Middle frontal gyrus (tissue), 1 donor: ENCODE measurements at regions not wholly inside any gene's neighbourhood (a gene's known extent, or its start where the extent isn't known, plus 50 kb on each side); places are given as distances from the start of the nearest gene placed in this dataset.

ENCODE experiments used
- DNase-seq: peaks from one replicate; pipeline ENCODE4 v3.0.0-alpha.2; 2015; ENCODE audit warnings: low spot score; ENCODE audit errors: extremely low spot score

DNA sequence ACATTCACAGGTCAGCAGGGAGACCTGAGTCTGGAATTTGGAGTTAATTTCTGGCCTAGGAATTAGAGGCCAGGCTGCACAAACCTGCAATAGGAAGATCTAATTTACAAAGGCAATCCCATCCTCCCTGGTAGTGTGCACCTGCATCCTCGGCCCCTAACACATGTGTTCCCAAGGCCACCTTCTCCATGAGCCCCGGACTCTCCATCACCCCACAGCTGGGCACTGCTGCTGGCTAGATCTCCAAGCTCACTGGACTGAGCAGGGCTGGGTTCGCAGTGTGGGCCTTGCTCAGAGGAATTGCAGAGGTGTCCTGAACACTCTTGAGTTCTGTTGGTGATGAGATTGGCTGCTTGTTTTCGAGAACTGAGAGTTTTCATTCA lies 162.6 kb upstream of the TWIST2 start:
- DNase-seq: no peak

DNA sequence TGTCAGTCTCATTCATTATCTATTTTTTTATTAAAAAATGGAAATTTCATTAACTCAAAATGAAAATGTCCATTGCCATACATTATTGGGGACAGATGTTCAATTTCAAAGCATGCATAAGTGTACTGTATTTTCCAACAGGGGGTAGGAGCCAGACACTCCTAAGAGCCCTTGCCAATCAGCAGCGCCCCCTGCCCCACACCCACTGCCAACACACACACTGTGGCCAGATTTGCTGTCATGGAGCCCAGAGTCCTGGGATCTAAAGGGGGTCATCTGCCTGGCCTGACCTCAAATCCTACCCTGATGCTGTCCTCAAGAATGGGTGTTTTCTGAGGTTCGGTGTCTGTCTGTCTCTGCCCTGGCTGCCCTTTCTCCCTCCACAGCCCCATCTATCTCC lies 162.2 kb upstream of the TWIST2 start:
- no peak for DNase-seq

DNA sequence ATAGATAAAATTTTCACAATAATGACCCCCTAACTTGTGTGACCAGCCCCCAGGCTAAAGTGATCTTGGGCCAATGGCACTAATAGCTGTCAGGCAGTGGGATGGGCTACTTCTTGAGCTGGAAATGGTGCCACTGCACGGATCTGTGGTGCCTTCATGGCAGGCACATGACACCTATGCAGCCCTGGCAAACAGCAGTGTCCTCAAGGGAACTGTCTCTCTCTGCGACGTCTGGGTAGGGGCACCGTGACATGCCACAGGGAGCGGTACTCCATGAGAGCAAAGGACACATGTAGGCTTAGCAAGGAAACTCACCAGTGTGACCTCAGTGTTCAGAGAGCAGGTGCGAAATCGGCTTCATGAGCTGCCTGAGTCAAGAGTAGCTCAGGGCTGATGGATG lies 161.7 kb upstream of the TWIST2 start:
- no peak for DNase-seq

DNA sequence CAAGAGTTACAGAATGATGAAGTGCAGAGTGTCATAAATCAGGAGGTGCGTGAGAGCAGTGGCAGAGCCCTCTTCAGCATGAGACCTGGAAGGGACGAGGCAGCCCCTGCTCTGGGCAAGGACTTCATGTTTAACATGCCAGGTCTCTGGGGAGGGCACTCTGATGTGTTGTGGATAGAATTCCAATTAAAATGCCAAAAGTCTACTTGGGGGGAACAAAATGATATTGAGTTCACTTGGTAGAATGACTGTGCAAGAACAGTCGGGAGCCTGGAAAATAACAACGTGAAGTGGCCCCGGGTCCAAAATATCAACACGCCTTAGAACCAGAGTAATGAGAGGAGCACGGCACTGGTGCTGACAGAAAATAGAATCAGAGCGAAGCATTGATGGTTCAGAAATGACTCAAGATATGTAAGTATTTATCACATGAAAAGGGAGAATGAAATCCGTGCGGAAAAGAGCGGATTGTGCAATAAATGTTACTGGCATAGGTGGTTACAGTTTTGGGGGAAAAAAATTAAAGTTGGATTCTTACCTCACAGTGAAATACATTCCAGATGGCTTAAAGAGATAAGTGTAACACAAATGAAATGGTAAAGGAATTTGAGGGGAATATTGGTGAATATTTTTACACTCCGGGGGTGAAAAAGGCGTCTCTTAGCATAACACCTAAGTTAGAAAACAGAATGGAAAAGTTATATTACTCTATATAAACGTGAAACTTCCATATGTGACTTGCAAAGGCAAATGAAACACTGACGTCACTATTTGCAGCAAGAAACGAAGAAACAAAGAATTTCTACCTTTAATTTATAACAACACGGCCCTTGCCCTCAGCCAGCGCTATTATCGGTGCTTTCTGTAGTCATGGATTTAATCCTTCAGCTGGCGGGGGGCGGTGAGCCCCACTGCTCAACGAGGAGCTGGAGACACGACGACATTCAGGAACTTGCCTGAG lies 159.4 kb upstream of the TWIST2 start:
- DNase-seq: no peak

DNA sequence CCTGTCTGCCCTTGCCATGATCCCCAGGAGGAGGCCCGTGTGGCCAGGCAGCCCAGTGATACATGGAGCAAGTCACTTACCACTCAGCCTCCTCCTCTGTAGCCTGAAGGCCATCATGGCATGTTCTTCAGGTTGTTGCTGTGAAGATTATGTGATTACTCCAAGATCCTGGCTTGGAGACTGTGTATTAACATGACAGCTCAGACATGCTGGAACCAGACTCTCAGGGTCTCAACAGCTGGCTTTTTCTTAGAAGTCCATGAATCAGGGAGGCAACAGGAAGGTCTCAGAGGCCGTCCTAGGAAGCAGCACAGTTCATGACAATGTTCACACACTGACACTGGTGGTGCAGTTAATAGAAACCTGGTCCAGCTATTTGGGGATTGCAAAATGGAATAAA lies 158.6 kb upstream of the TWIST2 start:
- no peak for DNase-seq

DNA sequence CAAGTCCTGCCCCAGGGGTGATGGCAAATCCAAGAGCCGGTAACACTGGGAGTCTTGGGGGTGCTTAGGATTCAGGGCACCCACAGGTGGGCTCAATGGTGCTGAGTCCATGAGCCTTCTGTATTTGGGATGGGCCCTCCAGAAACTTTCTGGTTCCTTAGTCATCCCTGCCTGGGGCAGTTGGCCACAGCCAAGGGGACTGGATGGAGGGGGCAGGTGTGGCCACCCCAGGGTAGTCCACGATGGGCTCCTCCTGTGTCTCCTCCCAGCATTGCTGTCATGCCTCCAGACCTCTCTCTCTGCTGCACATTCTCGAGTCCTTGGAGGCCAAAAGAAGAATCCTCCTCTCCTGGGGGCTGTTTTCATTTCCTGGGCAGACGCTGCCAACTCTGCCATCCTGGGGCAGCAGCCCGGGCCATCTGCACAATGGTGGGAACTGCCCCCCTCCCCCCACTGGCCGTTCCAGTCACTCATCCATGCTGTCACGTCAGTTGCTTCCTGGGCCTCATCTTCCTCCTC lies 158.0 kb upstream of the TWIST2 start:
- DNase-seq: no peak

DNA sequence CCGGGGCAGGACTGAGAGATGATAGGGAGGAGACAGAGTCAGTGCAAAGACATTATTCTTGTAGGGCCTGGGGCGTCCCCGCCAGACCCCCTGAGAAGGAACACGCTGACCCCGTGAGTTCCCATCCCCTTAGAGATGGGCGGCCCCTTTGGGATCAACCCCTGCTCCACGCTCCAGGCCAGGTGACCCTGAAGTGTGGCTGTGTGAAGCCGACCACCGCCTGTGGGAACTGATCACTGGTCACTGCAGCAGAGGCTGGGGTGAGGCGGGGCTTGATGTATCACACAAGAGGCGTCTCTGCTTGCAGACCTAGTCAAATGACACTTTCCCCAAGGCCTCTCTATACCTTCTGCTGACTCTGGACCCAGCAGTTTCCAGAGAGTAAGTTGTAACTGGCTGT lies 157.4 kb upstream of the TWIST2 start:
- no peak for DNase-seq

DNA sequence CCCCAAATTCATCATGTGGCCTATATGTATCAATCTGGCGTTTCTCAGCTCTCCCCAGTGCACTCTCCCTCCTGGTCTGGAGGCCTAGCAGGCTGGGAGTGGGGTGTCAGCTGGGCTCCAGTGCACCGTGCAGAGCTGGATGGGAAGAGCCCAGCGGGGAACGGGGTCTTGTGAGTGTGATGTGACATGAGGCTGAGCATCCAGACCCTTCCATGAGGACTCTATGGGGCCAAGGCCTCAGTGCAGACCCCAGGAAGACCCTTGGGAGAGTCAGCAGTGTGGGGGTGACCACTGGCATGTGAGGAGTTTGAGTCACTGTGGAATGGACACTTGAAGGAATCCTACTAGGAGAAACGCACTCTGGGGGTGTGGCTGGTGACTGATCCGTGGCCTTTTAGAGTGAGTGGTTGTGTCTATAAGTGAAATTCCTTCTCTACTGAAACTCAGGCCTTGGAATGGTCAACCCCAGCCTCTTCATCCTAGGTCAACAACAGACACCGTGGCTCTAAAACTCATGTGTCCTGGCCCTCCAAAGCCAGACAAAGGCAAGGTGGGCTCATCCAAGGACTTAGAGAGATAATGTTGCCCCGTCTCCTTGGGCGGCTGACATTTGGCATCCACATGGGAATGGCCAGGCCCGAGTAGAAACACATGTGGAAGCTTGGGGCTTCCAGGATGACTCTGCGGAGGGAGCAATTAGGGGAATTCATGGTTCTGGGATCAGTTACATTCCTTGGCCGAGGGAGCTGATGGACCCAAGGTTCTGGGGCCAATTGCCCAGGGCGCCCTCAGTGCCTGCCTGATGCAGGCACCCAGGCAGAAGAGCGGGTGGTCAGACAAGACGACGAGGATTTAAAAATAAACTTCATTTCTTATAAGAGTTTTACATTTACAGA lies 156.0 kb upstream of the TWIST2 start:
- no peak for DNase-seq

DNA sequence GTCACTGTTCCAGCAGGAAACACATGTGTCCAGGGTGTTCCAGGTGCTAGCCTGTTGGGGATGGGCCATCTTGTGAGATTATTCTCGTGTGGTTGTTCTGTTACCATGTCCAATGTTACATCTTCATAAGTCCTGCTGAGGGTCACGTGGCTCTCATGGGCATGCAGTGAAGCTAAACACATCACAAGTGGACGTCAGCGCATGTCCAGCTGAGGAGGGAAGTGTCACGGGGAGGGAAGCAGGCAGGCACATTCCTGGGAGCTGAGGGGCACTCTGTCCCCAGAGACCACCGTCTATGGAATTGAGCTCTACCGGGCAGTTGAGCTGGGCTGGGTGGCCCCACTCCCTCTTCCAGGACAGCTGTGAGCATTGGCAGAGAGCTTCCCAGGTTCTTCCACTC lies 155.3 kb upstream of the TWIST2 start:
- DNase-seq: no peak

DNA sequence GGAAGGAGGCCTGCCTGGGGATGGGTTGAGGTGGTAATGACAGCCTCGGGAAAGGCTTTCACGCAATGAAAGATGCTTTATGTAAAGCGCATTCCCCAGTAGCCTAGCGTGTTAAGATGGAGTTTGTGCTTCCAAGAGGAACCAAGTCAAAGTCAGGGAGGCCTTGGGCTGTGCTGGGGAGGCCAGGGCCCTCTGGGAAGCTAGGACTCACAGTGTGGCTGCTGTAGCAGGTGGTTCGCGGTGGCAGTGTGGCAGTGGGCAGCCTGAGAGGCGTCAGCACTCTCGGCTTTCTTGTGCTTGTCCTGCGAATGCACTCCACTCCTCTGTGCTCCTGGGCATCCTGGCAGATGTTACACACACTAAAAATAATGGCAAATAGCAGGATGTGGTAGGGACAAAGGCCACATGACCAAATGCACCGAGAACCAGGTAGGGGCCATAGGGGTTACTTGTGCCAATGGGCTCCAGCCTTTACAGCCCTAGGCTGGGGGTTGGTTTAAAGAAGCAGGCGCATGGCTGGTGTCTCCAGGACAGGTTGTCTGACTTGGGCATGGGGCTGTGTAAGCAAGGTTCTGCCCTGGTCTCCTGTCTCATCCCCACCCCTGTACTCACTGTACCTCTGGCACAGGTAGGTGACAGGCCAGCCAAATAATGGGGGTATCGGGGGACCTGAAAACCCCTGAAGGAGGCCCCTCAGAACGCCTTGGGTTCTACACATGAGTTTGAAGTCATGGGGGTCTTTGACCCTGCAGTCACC lies 154.4 kb upstream of the TWIST2 start:
- DNase-seq: no peak

DNA sequence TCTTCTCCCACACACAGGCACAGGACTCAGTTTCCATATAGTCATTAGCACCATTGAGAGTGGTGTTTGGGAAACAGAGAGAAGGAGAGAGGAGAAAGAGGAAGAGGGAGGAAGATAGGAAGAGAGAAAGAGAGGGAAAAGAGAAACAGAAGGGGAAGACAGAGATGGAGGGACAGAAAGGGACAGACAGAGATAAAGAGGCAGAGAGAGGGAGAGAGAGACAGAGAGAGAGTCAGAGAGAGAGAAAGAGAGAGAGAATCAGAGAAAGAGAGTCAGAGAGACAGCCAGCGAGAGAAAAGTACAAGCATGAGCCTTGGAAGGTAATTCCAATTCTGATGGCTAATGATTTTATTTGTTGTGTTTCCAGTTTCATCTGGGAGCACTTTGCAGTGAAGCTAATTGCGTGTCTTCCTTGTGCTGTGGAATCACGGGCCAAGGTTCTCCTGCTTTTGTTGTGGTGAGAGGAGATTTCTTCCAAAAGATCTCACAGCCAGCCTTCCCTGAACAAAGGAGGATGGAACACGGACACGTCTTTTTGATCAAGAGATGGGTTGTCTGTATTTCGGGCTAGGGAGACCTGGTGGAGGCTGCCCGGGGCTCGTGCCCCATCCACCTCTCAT lies 153.6 kb upstream of the TWIST2 start:
- DNase-seq: no peak

DNA sequence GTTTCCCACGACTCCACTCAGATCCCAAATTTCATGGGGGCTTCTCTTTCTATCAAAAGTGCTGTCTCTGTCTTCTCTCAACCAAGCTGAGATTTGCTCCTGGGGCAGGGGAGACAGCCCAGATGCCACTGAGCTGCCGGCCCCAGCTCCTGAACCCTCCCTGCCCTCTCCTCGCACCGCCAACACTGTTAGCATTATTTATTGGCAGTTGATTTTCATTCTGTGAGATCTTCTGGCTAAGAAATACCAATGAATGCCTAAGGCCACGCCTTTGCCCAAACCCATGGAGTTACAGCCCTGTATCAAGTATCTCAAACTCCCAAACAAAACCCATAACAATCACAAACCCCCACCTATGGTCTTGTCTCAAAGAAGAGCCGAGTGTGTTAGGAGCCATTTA lies 153.0 kb upstream of the TWIST2 start:
- DNase-seq: no peak

DNA sequence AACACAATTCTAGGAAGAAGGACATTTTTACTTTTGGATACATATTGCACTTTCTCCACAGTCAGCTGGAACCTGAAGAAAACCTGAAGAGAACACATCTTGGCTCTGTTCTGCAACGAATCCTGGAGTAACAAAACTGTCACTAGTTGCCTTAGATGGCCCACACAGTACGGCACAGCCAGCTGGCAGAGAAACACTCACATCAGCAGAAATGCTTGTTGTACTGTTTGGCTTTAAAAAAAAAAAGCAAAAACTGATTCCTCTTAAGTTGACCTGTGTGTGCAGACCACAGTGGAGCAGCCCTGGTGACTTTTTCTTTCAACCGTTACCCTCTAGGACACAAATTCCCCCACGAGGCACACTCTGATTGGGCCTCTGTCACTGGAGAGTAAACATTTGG lies 152.3 kb upstream of the TWIST2 start:
- DNase-seq: no peak

DNA sequence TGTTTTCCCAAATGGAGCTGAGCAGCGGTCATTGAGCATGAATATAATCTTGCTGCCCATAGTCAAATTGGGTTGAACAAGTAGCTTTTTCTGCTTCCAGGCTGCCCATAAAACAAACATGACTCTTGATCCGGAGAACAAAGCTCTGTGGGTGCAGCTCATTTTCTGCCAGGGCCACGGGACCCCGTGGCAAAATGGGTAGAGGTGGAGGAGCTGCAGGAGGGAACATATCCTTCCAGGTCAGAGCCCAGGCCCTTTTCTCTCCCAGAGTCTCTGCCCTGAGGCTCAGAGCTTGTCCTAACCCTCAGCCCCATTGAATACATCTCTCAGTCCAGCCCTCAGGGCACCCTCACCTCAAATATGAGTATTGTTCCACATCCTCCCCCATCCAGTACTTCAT lies 151.6 kb upstream of the TWIST2 start:
- DNase-seq: no peak

DNA sequence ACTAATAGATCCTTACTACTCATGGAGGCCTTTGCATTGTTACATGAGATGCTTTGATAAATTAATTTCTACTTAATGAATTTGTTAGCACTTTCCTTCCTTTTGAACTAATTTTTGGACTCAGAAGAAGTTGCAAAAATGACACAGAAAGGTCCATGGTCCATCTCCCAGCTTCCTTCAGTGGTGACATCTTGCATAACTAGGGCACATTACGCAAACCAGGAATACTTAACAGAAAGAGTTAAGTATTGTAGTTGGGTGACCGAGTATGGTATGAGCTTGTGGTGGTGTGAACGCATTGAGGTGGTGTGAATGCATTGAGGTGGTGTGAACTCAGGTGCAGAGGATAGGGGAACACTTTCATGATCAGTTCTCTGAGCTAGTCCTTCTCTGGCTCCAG lies 151.1 kb upstream of the TWIST2 start:
- no peak for DNase-seq

DNA sequence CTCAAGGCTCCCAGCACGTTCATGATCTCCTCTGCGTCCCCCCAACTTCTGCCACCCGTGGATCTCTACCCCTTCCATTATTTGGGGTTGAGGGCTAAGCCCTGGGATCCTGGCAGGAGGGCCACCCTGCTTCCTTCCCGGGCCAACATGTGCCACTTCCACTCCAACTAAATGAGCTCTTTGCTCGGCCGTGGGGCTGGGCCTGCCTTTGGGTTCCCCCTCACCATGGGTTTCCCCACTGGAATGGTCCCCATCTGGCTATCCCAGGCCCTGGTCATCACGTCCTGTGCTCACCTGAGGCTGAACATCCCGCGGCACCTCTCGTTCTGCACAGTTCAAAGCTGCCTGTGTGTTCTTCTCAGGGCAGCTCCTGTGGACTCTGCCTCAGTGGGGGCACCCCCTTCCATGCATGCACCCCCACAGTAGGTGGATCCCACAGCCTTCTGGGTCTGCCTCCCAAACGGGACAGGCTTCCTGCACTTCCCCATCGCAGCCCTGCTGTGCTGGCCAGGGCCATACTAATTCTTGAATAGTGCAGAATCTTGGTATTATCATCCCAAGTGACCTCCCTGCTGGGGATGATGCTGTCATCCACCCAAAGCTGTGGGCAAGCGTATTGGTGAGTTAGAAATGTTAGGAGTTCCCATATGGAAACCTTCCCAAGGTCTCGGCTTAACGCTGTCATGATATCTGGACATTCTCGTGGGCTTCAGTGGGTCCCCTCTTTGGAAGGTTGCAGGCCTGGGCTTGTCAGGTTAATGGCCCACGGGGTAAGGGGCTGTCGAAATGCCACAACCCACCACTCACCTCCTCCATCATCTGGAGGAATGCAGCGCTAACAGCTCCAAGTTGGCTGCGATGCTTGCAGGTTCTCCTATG lies 150.5 kb upstream of the TWIST2 start:
- DNase-seq: no peak

DNA sequence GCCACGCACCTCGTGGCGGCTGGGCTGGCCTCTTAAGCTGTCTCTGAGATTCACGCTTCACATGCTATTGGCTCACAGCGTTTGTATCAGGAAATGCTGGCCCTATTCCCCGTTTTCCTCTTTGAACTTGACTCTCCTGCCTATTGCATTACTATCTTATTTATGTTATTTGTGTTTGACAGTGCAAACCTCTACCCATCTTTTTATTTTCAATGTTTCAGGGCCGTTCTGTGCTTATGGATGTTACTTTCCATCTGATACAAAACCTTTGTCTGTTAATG lies 149.9 kb upstream of the TWIST2 start:
- DNase-seq: no peak

DNA sequence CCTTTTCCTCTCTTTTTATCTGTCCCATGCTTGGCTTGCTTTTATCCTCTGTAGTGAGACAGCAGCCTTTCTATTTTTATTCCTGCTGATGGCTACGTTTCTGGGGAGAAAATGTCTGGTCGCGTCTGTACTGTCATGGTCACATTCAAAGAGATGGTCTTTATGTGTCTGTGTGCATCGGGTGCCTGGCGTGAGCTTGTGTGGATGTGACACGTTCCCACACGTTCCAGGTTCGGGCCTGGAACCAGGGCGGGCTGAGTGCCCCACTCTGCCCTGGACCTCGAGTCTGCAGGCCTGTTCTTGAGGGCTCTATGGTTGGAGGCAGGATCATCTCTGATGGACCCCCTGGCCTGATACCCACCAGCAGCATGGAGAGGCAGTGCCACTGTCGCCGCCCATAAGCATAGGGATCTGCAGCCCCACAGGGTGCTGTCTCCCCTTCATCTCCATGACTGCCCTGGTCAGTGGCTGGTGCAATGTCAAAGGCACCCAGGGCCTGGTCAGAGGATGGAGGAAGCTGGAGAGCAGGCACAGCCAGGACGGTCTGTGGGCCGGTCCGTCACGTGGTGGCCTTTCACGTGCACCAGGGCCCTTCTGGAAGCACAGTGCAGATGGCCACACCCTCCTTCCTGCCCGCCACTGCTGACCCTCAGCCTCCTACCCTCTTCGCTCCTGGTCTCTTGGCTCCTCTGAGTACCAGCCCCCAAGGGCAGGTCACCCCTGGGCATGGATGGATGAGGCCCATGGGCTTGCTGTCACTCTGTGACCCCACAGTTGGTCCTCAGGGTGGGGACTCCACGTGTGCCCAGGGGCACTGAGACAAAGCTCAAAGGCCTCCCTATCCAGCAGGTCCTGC lies 149.2 kb upstream of the TWIST2 start:
- DNase-seq: no peak
